ENCODE measurements at regions not wholly inside any gene's neighbourhood (a gene's known extent, or its start where the extent isn't known, plus 50 kb on each side); places are given as distances from the start of the nearest gene placed in this dataset.

DNA sequence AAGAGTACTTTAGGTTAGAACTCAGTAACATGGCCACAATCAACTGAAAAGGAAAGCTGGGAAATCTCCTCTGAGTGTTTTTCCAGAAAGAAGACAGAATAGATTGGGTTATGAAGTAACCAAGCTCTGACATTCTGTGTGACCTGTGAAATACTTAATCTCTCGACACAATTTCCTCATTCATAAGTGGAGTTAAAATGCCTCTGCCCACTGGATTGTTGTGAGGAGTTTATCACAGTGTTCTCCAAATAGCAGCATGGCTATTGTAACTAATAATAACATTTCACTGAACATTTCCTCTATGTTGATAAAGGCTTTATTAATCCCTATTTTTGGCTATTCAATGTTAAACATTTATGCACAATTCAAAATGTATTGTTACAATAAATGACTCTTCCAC lies 311.0 kb downstream of the GABRB2 start:
- TF ChIP-seq, protein P1, sequence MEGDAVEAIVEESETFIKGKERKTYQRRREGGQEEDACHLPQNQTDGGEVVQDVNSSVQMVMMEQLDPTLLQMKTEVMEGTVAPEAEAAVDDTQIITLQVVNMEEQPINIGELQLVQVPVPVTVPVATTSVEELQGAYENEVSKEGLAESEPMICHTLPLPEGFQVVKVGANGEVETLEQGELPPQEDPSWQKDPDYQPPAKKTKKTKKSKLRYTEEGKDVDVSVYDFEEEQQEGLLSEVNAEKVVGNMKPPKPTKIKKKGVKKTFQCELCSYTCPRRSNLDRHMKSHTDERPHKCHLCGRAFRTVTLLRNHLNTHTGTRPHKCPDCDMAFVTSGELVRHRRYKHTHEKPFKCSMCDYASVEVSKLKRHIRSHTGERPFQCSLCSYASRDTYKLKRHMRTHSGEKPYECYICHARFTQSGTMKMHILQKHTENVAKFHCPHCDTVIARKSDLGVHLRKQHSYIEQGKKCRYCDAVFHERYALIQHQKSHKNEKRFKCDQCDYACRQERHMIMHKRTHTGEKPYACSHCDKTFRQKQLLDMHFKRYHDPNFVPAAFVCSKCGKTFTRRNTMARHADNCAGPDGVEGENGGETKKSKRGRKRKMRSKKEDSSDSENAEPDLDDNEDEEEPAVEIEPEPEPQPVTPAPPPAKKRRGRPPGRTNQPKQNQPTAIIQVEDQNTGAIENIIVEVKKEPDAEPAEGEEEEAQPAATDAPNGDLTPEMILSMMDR (IDR thresholded peaks at IDR 0.05) = no peak

DNA sequence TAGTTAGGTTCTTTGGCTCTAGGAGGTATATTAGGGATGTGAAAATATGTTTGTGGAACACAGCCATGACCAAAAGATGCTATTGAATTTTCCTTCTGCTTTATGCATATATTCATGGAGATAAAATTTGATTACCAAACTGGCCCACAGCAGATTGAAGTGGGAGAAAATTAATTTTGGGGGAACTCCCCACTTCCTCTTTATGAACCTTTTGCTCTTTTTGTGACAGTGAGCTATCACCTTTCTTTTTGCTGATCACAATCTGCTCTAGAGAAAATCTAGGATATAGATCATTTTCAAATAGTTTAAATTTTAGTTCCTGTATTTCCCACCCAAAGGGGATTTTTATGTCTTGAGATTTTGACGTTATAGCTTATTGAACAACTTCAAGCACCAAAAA lies 313.0 kb downstream of the GABRB2 start:
- TF ChIP-seq, protein P1 (IDR thresholded peaks at IDR 0.05) = no peak

DNA sequence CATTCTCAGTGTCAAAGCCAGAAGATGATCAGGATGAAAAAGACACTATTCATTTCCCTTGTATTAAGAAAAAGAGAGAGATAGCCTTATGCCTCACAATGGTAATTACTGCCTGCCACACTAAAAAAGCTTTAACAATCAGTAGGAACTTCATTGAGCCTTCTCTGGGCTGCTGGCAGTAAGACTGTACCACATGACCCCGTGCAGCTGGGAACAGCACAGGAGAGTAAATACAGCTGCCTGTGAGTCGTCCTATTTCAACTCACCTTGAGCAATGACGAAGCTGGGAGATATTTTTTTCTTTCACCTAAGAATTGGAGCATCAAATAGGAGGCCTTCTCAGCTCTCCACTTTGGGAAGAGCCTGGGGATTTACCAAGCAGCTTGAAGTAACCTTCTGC lies 316.3 kb downstream of the GABRB2 start:
- TF ChIP-seq, protein P1 (IDR thresholded peaks at IDR 0.05) = no peak

DNA sequence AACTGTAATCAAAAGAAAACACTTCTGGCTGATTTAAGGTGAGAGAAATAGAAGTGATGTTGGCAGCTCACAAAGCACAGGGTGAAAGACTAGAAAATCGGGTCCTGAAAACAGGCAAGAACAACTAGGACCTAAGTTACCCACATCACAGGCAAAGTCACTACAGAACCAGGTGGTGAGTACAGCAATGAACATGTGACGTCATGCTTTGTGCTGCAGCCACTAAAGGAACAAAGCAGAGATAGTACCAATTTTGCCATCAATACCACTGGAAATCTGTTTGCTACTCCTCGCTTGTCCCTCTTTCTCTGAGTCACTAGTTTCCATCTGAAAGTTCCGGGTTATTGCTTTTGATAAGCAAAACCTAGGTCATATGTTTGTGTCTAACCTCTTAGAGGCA lies 326.7 kb downstream of the GABRB2 start:
- TF ChIP-seq, protein P1 (IDR thresholded peaks at IDR 0.05) = no peak

DNA sequence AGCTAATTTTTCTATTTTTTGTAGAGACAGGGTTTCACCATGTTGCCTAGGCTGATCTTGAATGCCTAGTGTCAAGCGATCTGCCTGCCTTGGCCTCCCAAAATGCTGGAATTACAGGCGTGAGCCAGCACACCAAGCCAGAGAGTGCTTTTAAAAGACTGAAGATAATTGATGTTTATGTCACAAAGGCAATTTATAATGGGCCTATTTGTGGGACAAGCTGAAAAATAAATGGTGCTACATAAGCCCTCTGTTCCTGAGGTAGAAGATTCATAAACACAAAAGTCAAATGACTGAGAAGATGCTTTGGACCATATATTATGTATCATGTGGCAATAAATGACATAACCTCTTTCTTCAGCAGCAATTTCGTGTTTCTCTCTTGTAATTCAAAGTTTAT lies 329.6 kb downstream of the GABRB2 start:
- TF ChIP-seq, protein P1 (IDR thresholded peaks at IDR 0.05) = no peak

DNA sequence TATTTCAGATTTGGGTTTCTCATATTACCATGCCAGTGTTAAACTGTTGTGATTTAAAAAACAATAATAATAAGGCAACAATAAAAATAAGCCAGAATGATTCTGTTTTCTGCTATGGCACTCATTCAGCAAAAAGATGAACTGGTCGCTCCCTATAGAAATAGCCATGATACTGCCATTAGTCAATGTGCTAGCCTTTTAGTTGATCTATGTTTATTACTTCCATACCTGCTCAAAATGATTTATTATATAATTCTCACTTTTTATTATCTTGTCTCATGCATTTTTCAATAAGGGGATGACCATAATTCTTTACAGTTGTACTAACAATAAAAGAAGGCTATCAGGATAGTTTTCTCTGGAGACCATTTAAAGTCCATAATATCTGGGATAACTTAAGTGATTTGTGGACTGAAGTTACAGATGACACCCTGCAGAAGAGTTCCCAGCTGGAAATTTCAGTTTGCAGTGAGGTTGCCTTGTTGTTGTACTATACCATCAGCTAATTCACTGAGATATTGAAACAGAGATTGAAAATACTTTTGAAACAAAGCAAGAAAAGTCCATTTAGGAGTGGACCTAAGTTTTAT lies 334.3 kb downstream of the GABRB2 start:
- TF ChIP-seq, protein P1 (IDR thresholded peaks at IDR 0.05) = no peak

DNA sequence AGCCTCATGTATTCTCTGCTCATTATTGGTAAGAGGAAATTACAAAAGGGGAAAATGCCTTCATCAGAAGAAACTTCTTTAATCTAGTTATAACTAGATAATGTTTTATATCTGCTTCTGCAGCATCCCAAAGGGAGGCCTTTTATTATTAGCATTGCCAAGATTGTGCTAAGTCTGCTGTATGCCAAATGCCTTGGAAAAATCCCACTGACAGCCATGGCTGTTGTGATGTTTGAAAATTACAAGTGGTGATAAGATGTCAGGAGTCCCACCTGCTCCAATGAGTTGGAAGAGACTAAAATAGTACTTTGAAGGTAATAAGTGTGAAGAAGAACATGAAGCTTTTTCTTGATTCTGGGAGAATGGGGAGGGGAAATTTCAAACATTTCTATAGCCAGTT lies 345.0 kb downstream of the GABRB2 start:
- TF ChIP-seq, protein P1 (IDR thresholded peaks at IDR 0.05) = no peak

DNA sequence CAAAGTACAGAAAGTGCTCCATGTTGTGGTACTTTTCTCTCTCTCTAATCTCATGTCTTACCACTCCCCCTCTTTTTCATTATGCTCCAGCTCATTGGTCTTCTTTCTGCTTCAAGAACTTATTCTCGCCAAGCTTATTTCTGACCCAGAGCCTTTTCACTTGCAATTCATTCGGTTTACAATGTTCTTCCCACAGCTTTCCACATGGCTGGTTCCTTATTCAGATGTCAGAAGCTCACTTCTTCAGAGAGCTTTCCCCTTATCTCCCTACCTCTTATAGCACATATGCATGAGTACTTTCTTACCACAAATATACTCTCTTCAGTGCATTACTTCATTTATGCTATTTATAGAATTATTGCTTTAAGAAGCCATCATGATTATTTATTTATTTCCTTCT lies 338.8 kb upstream of the ATP10B start:
- TF ChIP-seq, protein P1 (IDR thresholded peaks at IDR 0.05) = no peak
